ENCODE measurements at regions not wholly inside any gene's neighbourhood (a gene's known extent, or its start where the extent isn't known, plus 50 kb on each side); places are given as distances from the start of the nearest gene placed in this dataset.

DNA sequence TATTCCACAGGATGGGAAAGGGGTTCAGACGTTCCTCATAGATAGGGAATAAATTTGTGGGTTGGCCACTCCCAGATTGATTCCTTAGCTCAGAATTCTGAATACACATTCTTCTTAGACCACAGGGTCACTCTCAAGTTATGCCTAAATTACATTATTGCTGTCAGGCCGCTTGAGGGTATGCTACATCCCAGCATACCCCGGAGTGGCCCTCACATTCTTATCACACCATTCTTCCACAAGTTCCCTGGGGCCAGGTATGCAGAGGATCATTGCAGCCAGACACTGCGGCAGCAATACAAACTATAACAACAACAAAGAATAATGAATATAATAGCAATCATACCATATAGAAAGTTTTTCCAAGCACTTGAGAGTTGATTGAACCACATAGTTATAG, 237.9 kb upstream of the SOX4 start:
- H3K9me3 ChIP-seq = no peaks in the 10 kb centered on the region
- H3K27ac ChIP-seq = no peak overlapping the region
- no peak for TF ChIP-seq EP300 (IDR thresholded peaks at IDR 0.05)
- TF ChIP-seq, protein P1, sequence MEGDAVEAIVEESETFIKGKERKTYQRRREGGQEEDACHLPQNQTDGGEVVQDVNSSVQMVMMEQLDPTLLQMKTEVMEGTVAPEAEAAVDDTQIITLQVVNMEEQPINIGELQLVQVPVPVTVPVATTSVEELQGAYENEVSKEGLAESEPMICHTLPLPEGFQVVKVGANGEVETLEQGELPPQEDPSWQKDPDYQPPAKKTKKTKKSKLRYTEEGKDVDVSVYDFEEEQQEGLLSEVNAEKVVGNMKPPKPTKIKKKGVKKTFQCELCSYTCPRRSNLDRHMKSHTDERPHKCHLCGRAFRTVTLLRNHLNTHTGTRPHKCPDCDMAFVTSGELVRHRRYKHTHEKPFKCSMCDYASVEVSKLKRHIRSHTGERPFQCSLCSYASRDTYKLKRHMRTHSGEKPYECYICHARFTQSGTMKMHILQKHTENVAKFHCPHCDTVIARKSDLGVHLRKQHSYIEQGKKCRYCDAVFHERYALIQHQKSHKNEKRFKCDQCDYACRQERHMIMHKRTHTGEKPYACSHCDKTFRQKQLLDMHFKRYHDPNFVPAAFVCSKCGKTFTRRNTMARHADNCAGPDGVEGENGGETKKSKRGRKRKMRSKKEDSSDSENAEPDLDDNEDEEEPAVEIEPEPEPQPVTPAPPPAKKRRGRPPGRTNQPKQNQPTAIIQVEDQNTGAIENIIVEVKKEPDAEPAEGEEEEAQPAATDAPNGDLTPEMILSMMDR (IDR thresholded peaks at IDR 0.05) = no peak
- no peak for TF ChIP-seq POLR2A (IDR thresholded peaks at IDR 0.05)
- intact Hi-C loops (cut with DNase I) = no loop called here
- no peak for DNase-seq
- no peaks in the 10 kb centered on the region for H3K4me1 ChIP-seq (ENCODE audit: insufficient read depth)
- H3K36me3 ChIP-seq = no peaks in the 10 kb centered on the region
- 81 to 93% (median 87%) methylated on average over 4 of the region's 4 CpGs for WGBS, 3 donors
- H3K4me3 ChIP-seq = no peak overlapping the region
- no peaks in the 10 kb centered on the region for H3K27me3 ChIP-seq

DNA sequence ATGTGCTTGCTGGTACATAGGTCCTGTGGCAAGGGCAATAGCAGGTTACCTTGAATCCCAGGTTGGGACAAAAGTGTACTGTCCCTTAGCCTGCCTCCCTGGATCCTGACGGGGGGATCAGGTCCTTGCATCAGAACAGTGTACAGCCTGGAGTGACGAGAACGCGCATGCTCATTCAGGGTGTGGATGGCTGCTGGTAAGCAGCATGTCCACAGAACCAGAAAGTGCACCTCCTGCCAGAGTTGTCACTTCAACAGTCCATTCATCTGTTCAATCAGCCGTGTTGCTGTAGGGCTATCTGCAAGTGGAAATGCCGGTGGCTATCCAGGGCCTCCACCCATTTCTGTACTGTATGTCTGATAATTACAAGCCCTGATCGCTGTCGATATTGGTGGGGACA, 236.3 kb upstream of the SOX4 start:
- Histone ChIP-seq H3K4me3 (no peak overlapping the region), H3K4me1 (ENCODE audit: insufficient read depth) (no peaks in the 10 kb centered on the region), H3K9me3 (no peaks in the 10 kb centered on the region), H3K27ac (no peak overlapping the region), H3K36me3 (no peaks in the 10 kb centered on the region), H3K27me3 (no peaks in the 10 kb centered on the region)
- no peak for DNase-seq
- 89 to 97% (median 94%) methylated on average over 8 of the region's 8 CpGs for WGBS, 3 donors
- TF ChIP-seq, protein P1 (IDR thresholded peaks at IDR 0.05) = no peak
- TF ChIP-seq POLR2A (IDR thresholded peaks at IDR 0.05) = no peak
- TF ChIP-seq EP300 (IDR thresholded peaks at IDR 0.05) = no peak
- intact Hi-C loops (cut with DNase I) = no loop called here

DNA sequence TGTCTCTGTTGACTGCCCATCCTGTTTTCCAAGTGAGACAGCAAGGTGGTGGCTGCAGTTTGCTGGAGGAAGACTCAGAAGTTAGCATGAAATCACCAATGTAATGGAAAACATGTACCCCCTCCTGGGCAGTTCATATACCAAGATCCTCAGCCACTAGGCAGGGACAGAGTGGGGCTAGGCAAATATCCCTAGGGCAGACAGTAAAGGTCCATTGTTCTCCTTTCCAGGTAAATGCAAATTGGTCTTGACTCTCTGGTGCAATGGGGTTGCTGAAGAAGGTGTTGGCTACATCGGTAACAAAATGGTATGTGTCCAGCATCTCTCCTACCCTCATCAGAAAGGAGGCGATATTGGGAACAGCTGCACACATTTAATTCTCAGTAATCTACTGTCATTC, 233.6 kb upstream of the SOX4 start:
- Histone ChIP-seq H3K27ac (no peak overlapping the region), H3K4me1 (ENCODE audit: insufficient read depth) (no peaks in the 10 kb centered on the region), H3K4me3 (no peak overlapping the region), H3K27me3 (no peaks in the 10 kb centered on the region), H3K36me3 (no peaks in the 10 kb centered on the region), H3K9me3 (no peaks in the 10 kb centered on the region)
- DNase-seq = no peak
- TF ChIP-seq, protein P1 (IDR thresholded peaks at IDR 0.05) = no peak
- TF ChIP-seq POLR2A (IDR thresholded peaks at IDR 0.05) (no peak), EP300 (IDR thresholded peaks at IDR 0.05) (no peak)
- intact Hi-C loops (cut with DNase I) = no loop called here
- 95 to 97% (median 97%) methylated on average over 2 of the region's 2 CpGs for WGBS, 3 donors

DNA sequence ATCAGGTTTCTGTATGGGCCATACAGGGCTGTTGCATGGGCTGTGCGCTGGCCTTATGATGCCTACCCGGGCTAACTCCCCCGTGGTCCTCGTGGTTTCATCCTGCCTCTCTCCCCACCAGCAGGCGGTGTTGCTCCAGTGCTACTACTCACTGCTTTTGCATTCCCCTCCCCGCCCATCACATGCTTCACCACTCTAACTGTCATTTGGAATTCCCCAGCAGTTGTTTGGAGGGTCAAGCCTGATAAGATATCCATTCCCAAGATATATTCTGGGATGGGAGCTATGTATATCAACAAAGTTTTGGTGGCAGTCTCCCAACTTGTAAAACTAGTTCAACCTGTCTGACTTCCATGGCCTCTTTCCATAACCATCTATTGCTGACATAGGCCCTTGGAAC, 233.2 kb upstream of the SOX4 start:
- Histone ChIP-seq H3K4me1 (ENCODE audit: insufficient read depth) (no peaks in the 10 kb centered on the region), H3K27me3 (no peaks in the 10 kb centered on the region), H3K36me3 (no peaks in the 10 kb centered on the region), H3K4me3 (no peak overlapping the region), H3K27ac (no peak overlapping the region), H3K9me3 (no peaks in the 10 kb centered on the region)
- TF ChIP-seq, protein P1 (IDR thresholded peaks at IDR 0.05) = no peak
- TF ChIP-seq EP300 (IDR thresholded peaks at IDR 0.05) = no peak
- DNase-seq = no peak
- intact Hi-C loops (cut with DNase I) = no loop called here
- 93 to 97% (median 94%) methylated on average over 6 of the region's 6 CpGs for WGBS, 3 donors

DNA sequence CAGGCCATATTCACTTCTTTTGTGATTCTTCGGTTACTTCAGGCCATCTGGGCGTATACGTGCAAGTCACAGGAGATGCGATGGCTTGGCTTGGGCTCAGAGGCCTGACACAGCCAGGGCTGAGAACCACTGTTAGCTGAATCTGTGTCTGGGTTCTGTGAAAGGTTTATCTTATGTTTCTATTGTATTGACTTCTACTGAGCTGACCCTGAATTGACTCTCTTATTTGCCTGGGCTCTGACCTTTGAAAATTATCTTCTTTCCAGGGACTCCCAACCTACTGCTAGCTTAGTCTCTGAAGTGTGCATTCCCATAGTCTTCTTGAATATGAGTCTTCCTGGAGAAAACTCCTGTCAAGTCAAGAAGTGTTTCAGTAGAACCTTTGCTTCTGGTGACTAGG, 226.4 kb upstream of the SOX4 start:
- TF ChIP-seq EP300 (IDR thresholded peaks at IDR 0.05) (no peak), POLR2A (IDR thresholded peaks at IDR 0.05) (no peak)
- TF ChIP-seq, protein P1 (IDR thresholded peaks at IDR 0.05) = no peak
- Histone ChIP-seq H3K27me3 (no peaks in the 10 kb centered on the region), H3K27ac (no peak overlapping the region), H3K36me3 (no peaks in the 10 kb centered on the region), H3K4me1 (ENCODE audit: insufficient read depth) (no peaks in the 10 kb centered on the region), H3K4me3 (no peak overlapping the region), H3K9me3 (no peaks in the 10 kb centered on the region)
- DNase-seq = no peak
- 96 to 98% (median 97%) methylated on average over 4 of the region's 4 CpGs for WGBS, 3 donors
- intact Hi-C loops (cut with DNase I) = no loop called here
